ENCODE measurements at regions not wholly inside any gene's neighbourhood (a gene's known extent, or its start where the extent isn't known, plus 50 kb on each side); places are given as distances from the start of the nearest gene placed in this dataset.

- TF ChIP-seq ZNF302 (tag by site-specific recombination; IDR thresholded peaks at IDR 0.05; ENCODE audit: low read depth) (no peak), ZBTB7A (tag by site-specific recombination; IDR thresholded peaks at IDR 0.05; ENCODE audit: low read depth) (no peak), ZNF146 (tag by site-specific recombination; IDR thresholded peaks at IDR 0.05) (no peak), ATF2 (tag by site-specific recombination; IDR thresholded peaks at IDR 0.05; ENCODE audit: low read depth) (no peak), SP2 (tag by site-specific recombination; IDR thresholded peaks at IDR 0.05) (no peak), ZSCAN30 (tag by site-specific recombination; IDR thresholded peaks at IDR 0.05) (no peak), ZNF561 (tag by site-specific recombination; IDR thresholded peaks at IDR 0.05; ENCODE audit: borderline replicate concordance) (no peak), ZNF10 (tag by site-specific recombination; IDR thresholded peaks at IDR 0.05) (no peak)
- TF ChIP-seq, protein P1, sequence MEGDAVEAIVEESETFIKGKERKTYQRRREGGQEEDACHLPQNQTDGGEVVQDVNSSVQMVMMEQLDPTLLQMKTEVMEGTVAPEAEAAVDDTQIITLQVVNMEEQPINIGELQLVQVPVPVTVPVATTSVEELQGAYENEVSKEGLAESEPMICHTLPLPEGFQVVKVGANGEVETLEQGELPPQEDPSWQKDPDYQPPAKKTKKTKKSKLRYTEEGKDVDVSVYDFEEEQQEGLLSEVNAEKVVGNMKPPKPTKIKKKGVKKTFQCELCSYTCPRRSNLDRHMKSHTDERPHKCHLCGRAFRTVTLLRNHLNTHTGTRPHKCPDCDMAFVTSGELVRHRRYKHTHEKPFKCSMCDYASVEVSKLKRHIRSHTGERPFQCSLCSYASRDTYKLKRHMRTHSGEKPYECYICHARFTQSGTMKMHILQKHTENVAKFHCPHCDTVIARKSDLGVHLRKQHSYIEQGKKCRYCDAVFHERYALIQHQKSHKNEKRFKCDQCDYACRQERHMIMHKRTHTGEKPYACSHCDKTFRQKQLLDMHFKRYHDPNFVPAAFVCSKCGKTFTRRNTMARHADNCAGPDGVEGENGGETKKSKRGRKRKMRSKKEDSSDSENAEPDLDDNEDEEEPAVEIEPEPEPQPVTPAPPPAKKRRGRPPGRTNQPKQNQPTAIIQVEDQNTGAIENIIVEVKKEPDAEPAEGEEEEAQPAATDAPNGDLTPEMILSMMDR (tag by site-specific recombination; IDR thresholded peaks at IDR 0.05) = no peak
- TF ChIP-seq, protein P2, sequence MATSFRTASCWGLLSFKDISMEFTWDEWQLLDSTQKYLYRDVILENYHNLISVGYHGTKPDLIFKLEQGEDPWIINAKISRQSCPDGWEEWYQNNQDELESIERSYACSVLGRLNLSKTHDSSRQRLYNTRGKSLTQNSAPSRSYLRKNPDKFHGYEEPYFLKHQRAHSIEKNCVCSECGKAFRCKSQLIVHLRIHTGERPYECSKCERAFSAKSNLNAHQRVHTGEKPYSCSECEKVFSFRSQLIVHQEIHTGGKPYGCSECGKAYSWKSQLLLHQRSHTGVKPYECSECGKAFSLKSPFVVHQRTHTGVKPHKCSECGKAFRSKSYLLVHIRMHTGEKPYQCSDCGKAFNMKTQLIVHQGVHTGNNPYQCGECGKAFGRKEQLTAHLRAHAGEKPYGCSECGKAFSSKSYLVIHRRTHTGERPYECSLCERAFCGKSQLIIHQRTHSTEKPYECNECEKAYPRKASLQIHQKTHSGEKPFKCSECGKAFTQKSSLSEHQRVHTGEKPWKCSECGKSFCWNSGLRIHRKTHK (tag by site-specific recombination; IDR thresholded peaks at IDR 0.05) = no peak
Observed at GRCh38 chr13:109348519-109349258, 437.7 kb downstream of the IRS2 start.
